Epidermal melanocyte (primary cell): ENCODE measurements at regions not wholly inside any gene's neighbourhood (a gene's known extent, or its start where the extent isn't known, plus 50 kb on each side); places are given as distances from the start of the nearest gene placed in this dataset.
"Not testable (repeated sequence)": the region's sequence is repeated elsewhere in the genome, so short reads cannot be mapped to it uniquely, and the experiment has no call there.

Experiments used
- DNase-seq: peaks from one replicate; pipeline ENCODE4 v3.0.0; 2011; ENCODE audit warnings: low spot score; ENCODE audit not compliant: insufficient read length

- DNase-seq = peak; percentile 30
Observed at GRCh38 chr4:158958489-158959270, 144.2 kb upstream of the RAPGEF2 start.

- no peak for DNase-seq
Observed at GRCh38 chr4:158962393-158962792, 140.5 kb upstream of the RAPGEF2 start.

- DNase-seq = not testable (repeated sequence)
Observed at GRCh38 chr4:158963282-158963681, 139.6 kb upstream of the RAPGEF2 start.

GRCh38 chr4:158964114-158964727 is 138.7 kb upstream of the RAPGEF2 start:
- no peak for DNase-seq

GRCh38 chr4:158964728-158965124 is 138.2 kb upstream of the RAPGEF2 start:
- no peak for DNase-seq

GRCh38 chr4:158965226-158965625 is 137.7 kb upstream of the RAPGEF2 start:
- DNase-seq = no peak

GRCh38 chr4:158966091-158966490 is 136.8 kb upstream of the RAPGEF2 start:
- no peak for DNase-seq

- DNase-seq = no peak
Observed at GRCh38 chr4:158968961-158969360, 133.9 kb upstream of the RAPGEF2 start.

- no peak for DNase-seq
Observed at GRCh38 chr4:158970812-158971211, 132.1 kb upstream of the RAPGEF2 start.

GRCh38 chr4:158974438-158974837 is 128.4 kb upstream of the RAPGEF2 start:
- DNase-seq = not testable (repeated sequence)

- DNase-seq = not testable (repeated sequence)
Observed at GRCh38 chr4:158980711-158981110, 122.2 kb upstream of the RAPGEF2 start.

- no peak for DNase-seq
Observed at GRCh38 chr4:158991534-158992155, 111.2 kb upstream of the RAPGEF2 start.

- DNase-seq = no peak
Observed at GRCh38 chr4:158993891-158994290, 109.0 kb upstream of the RAPGEF2 start.

- no peak for DNase-seq
Observed at GRCh38 chr4:158995040-158995439, 107.8 kb upstream of the RAPGEF2 start.

- no peak for DNase-seq
Observed at GRCh38 chr4:158995965-158996364, 106.9 kb upstream of the RAPGEF2 start.

GRCh38 chr4:158996669-158997074 is 106.2 kb upstream of the RAPGEF2 start:
- peak; percentile 33 for DNase-seq

- DNase-seq = no peak
Observed at GRCh38 chr4:158997660-158998349, 105.1 kb upstream of the RAPGEF2 start.

GRCh38 chr4:158998624-158999023 is 104.3 kb upstream of the RAPGEF2 start:
- no peak for DNase-seq

GRCh38 chr4:158999166-158999682 is 103.7 kb upstream of the RAPGEF2 start:
- DNase-seq = no peak

- no peak for DNase-seq
Observed at GRCh38 chr4:158999849-159000248, 103.0 kb upstream of the RAPGEF2 start.

- no peak for DNase-seq
Observed at GRCh38 chr4:159002950-159003349, 99.9 kb upstream of the RAPGEF2 start.
